NCI-H2107 (cell line): ENCODE measurements at regions not wholly inside any gene's neighbourhood (a gene's known extent, or its start where the extent isn't known, plus 50 kb on each side); places are given as distances from the start of the nearest gene placed in this dataset.
"Not testable (repeated sequence)": the region's sequence is repeated elsewhere in the genome, so short reads cannot be mapped to it uniquely, and the experiment has no call there.

Source experiments
- DNase-seq: peaks from one replicate; lab custom pipeline; 2025; lab: John Stamatoyannopoulos, UW

GRCh38 chr12:31820832-31821231, 92.0 kb upstream of the AMN1 start:
- DNase-seq: no peak

- DNase-seq: no peak
Observed at GRCh38 chr12:31819427-31819826, 90.6 kb upstream of the AMN1 start.

- no peak for DNase-seq
Observed at GRCh38 chr12:31818623-31819268, 89.9 kb upstream of the AMN1 start.

GRCh38 chr12:31817120-31817519, 88.3 kb upstream of the AMN1 start:
- DNase-seq: no peak

GRCh38 chr12:31815096-31815495, 86.3 kb upstream of the AMN1 start:
- DNase-seq: no peak

GRCh38 chr12:31813305-31813704, 84.5 kb upstream of the AMN1 start:
- DNase-seq: no peak

- DNase-seq: no peak
Observed at GRCh38 chr12:31807773-31808097, 78.9 kb upstream of the AMN1 start.

- not testable (repeated sequence) for DNase-seq
Observed at GRCh38 chr12:31807081-31807772, 78.4 kb upstream of the AMN1 start.

- not testable (repeated sequence) for DNase-seq
Observed at GRCh38 chr12:31805681-31806080, 76.9 kb upstream of the AMN1 start.

GRCh38 chr12:31804707-31805106, 75.9 kb upstream of the AMN1 start:
- DNase-seq: not testable (repeated sequence)

GRCh38 chr12:31804185-31804504, 75.3 kb upstream of the AMN1 start:
- no peak for DNase-seq

- DNase-seq: no peak
Observed at GRCh38 chr12:31803306-31804184, 74.7 kb upstream of the AMN1 start.

- DNase-seq: no peak
Observed at GRCh38 chr12:31801872-31802271, 73.1 kb upstream of the AMN1 start.

- no peak for DNase-seq
Observed at GRCh38 chr12:31797230-31797872, 68.5 kb upstream of the AMN1 start.

- DNase-seq: no peak
Observed at GRCh38 chr12:31796270-31796951, 67.6 kb upstream of the AMN1 start.

- DNase-seq: no peak
Observed at GRCh38 chr12:31794745-31795144, 65.9 kb upstream of the AMN1 start.

GRCh38 chr12:31791265-31791664, 62.4 kb upstream of the AMN1 start:
- not testable (repeated sequence) for DNase-seq

- no peak for DNase-seq
Observed at GRCh38 chr12:31790759-31791158, 61.9 kb upstream of the AMN1 start.

GRCh38 chr12:31785318-31785717, 56.5 kb upstream of the AMN1 start:
- DNase-seq: no peak

- DNase-seq: no peak
Observed at GRCh38 chr12:31783996-31784645, 55.3 kb upstream of the AMN1 start.

GRCh38 chr12:31783556-31783955, 54.7 kb upstream of the AMN1 start:
- no peak for DNase-seq
